ENCODE measurements at regions not wholly inside any gene's neighbourhood (a gene's known extent, or its start where the extent isn't known, plus 50 kb on each side); places are given as distances from the start of the nearest gene placed in this dataset.

GRCh38 chr13:76168661-76169060 lies 532.5 kb downstream of the LMO7 start:
- no peak for TF ChIP-seq POLR2A (IDR thresholded peaks at IDR 0.05)
- Histone ChIP-seq H3K36me3 (no peaks in the 10 kb centered on the region), H3K4me1 (no peaks in the 10 kb centered on the region), H3K27ac (no peak overlapping the region), H3K9me3 (no peaks in the 10 kb centered on the region), H3K27me3 (no peaks in the 10 kb centered on the region), H3K4me3 (no peak overlapping the region)
- no peak for ATAC-seq
- 93 to 100% methylated on average over 1 to 3 of the region's 3 CpGs for WGBS, 2 donors (ENCODE audit: low coverage in 1 of 2)

- TF ChIP-seq EP300 (IDR thresholded peaks at IDR 0.05): no peak
- no peak for TF ChIP-seq CTCF (IDR thresholded peaks at IDR 0.05)
- TF ChIP-seq POLR2AphosphoS5 (IDR thresholded peaks at IDR 0.05): no peak
- no peak for TF ChIP-seq POLR2A (IDR thresholded peaks at IDR 0.05)
- Histone ChIP-seq H3K36me3 (no peaks in the 10 kb centered on the region), H3K27me3 (no peaks in the 10 kb centered on the region), H3K27ac (no peak overlapping the region), H3K4me1 (peaks cover 0 to 19% (median 0%) of the 10 kb centered on the region in 3 donors), H3K4me3 (no peak overlapping the region), H3K9me3 (no peaks in the 10 kb centered on the region)
- 73% methylated on average over 1 of the region's 3 CpGs; no CpG with 5 or more reads in 1 of the 2 donors for WGBS, 2 donors (ENCODE audit: low coverage in 1 of 2)
- ATAC-seq: no peak
Measured at GRCh38 chr13:76164290-76164689, 528.2 kb downstream of the LMO7 start.

- H3K27ac ChIP-seq: no peak overlapping the region
- WGBS, 2 donors (ENCODE audit: low coverage in 1 of 2): 0 to 67% methylated on average over 1 of the region's 2 CpGs
- H3K9me3 ChIP-seq: no peaks in the 10 kb centered on the region
- no peaks in the 10 kb centered on the region for H3K27me3 ChIP-seq
- H3K4me3 ChIP-seq: no peak overlapping the region
- no peaks in the 10 kb centered on the region for H3K36me3 ChIP-seq
- no peak for ATAC-seq
- TF ChIP-seq EP300 (IDR thresholded peaks at IDR 0.05) (no peak), POLR2AphosphoS5 (IDR thresholded peaks at IDR 0.05) (no peak), CTCF (IDR thresholded peaks at IDR 0.05) (no peak), POLR2A (IDR thresholded peaks at IDR 0.05) (no peak)
- peaks cover 0 to 19% (median 0%) of the 10 kb centered on the region in 3 donors for H3K4me1 ChIP-seq
Measured at GRCh38 chr13:76163761-76164160, 527.6 kb downstream of the LMO7 start.

- H3K27me3 ChIP-seq: no peaks in the 10 kb centered on the region
- no peaks in the 10 kb centered on the region for H3K9me3 ChIP-seq
- no peak for TF ChIP-seq EP300 (IDR thresholded peaks at IDR 0.05)
- TF ChIP-seq CTCF (IDR thresholded peaks at IDR 0.05): no peak
- H3K36me3 ChIP-seq: no peaks in the 10 kb centered on the region
- WGBS, 2 donors (ENCODE audit: low coverage in 1 of 2): 50 to 60% methylated on average over 2 of the region's 2 CpGs
- H3K27ac ChIP-seq: peak overlapping the region in 3 of 4 donors; percentile 1 to 52 (median 50)
- H3K4me1 ChIP-seq: peaks cover 0 to 19% (median 0%) of the 10 kb centered on the region in 3 donors
- peak; percentile 13 for ATAC-seq
- no peak overlapping the region for H3K4me3 ChIP-seq
Measured at GRCh38 chr13:76160961-76161925, 525.1 kb downstream of the LMO7 start.

GRCh38 chr13:76160506-76160905 lies 524.4 kb downstream of the LMO7 start:
- 52 to 69% methylated on average over 1 to 2 of the region's 4 CpGs for WGBS, 2 donors (ENCODE audit: low coverage in 1 of 2)
- H3K4me1 ChIP-seq: peaks cover 0 to 19% (median 0%) of the 10 kb centered on the region in 3 donors
- ATAC-seq: no peak

GRCh38 chr13:76157926-76158325 lies 521.8 kb downstream of the LMO7 start:
- no peak for ATAC-seq
- Histone ChIP-seq H3K27me3 (no peaks in the 10 kb centered on the region), H3K4me1 (peaks cover 0 to 19% (median 0%) of the 10 kb centered on the region in 3 donors), H3K27ac (no peak overlapping the region), H3K36me3 (no peaks in the 10 kb centered on the region), H3K9me3 (no peaks in the 10 kb centered on the region), H3K4me3 (no peak overlapping the region)
- TF ChIP-seq CTCF (IDR thresholded peaks at IDR 0.05) (no peak), POLR2AphosphoS5 (IDR thresholded peaks at IDR 0.05) (no peak), POLR2A (IDR thresholded peaks at IDR 0.05) (no peak), EP300 (IDR thresholded peaks at IDR 0.05) (no peak)

More at GRCh38 chr13:76160506-76160905, 524.4 kb downstream of the LMO7 start:
- no peak for TF ChIP-seq POLR2A (IDR thresholded peaks at IDR 0.05)
- Histone ChIP-seq H3K4me3 (no peak overlapping the region), H3K36me3 (no peaks in the 10 kb centered on the region), H3K9me3 (no peaks in the 10 kb centered on the region), H3K27ac (peak overlapping the region; percentile 1 to 52 (median 38)), H3K27me3 (no peaks in the 10 kb centered on the region)
